ENCODE measurements at regions not wholly inside any gene's neighbourhood (a gene's known extent, or its start where the extent isn't known, plus 50 kb on each side); places are given as distances from the start of the nearest gene placed in this dataset.

GRCh38 chr18:73944715-73945114 lies 202.9 kb downstream of the FBXO15 start:
- 54% methylated on average over 1 of the region's 1 CpG for WGBS
- peak; percentile 70 for DNase-seq (ENCODE audit: extremely low spot score)
- H3K4me1 ChIP-seq = no peaks in the 10 kb centered on the region
- no peaks in the 10 kb centered on the region for H3K27me3 ChIP-seq
- no peak overlapping the region for H3K27ac ChIP-seq (replicated peaks in 1 of 4)
- TF ChIP-seq POLR2A (IDR thresholded peaks at IDR 0.05; ENCODE audit: low read depth) = no peak
- no peak for TF ChIP-seq CTCF (IDR thresholded peaks at IDR 0.05)
- TF ChIP-seq POLR2AphosphoS5 (IDR thresholded peaks at IDR 0.05) = no peak
- no peak for TF ChIP-seq EP300 (IDR thresholded peaks at IDR 0.05)
- peaks cover 0 to 5% (median 0%) of the 10 kb centered on the region in 4 donors for H3K9me3 ChIP-seq
- no peaks in the 10 kb centered on the region for H3K36me3 ChIP-seq
- no peak overlapping the region for H3K4me3 ChIP-seq
- intact Hi-C loops (cut with DNase I) = no loop called here

GRCh38 chr18:73943763-73944162 lies 203.9 kb downstream of the FBXO15 start:
- H3K9me3 ChIP-seq = no peaks in the 10 kb centered on the region
- H3K36me3 ChIP-seq = no peaks in the 10 kb centered on the region
- WGBS = 75% methylated on average over 7 of the region's 9 CpGs
- intact Hi-C loops (cut with DNase I) = no loop called here
- TF ChIP-seq POLR2A (IDR thresholded peaks at IDR 0.05; ENCODE audit: low read depth) (no peak), POLR2AphosphoS5 (IDR thresholded peaks at IDR 0.05) (no peak), CTCF (IDR thresholded peaks at IDR 0.05) (no peak), EP300 (IDR thresholded peaks at IDR 0.05) (no peak)
- H3K4me3 ChIP-seq = no peak overlapping the region
- H3K27ac ChIP-seq (replicated peaks in 1 of 4) = no peak overlapping the region
- H3K27me3 ChIP-seq = no peaks in the 10 kb centered on the region
- peak; percentile 90 for DNase-seq (ENCODE audit: extremely low spot score)
- H3K4me1 ChIP-seq = no peaks in the 10 kb centered on the region

GRCh38 chr18:73942956-73943355 lies 204.7 kb downstream of the FBXO15 start:
- 63% methylated on average over 4 of the region's 4 CpGs for WGBS
- Histone ChIP-seq H3K9me3 (no peaks in the 10 kb centered on the region), H3K36me3 (no peaks in the 10 kb centered on the region), H3K27ac (replicated peaks in 1 of 4) (no peak overlapping the region), H3K4me1 (no peaks in the 10 kb centered on the region), H3K27me3 (no peaks in the 10 kb centered on the region), H3K4me3 (no peak overlapping the region)
- peak; percentile 53 for DNase-seq (ENCODE audit: extremely low spot score)
- TF ChIP-seq EP300 (IDR thresholded peaks at IDR 0.05) (no peak), POLR2AphosphoS5 (IDR thresholded peaks at IDR 0.05) (no peak), POLR2A (IDR thresholded peaks at IDR 0.05; ENCODE audit: low read depth) (no peak), CTCF (IDR thresholded peaks at IDR 0.05) (no peak)
- intact Hi-C loops (cut with DNase I) = no loop called here

GRCh38 chr18:73942081-73942625 lies 205.5 kb downstream of the FBXO15 start:
- Histone ChIP-seq H3K4me1 (no peaks in the 10 kb centered on the region), H3K9me3 (no peaks in the 10 kb centered on the region), H3K27ac (replicated peaks in 1 of 4) (no peak overlapping the region), H3K4me3 (no peak overlapping the region), H3K27me3 (no peaks in the 10 kb centered on the region), H3K36me3 (no peaks in the 10 kb centered on the region)
- TF ChIP-seq POLR2A (IDR thresholded peaks at IDR 0.05; ENCODE audit: low read depth) = no peak
- TF ChIP-seq CTCF (IDR thresholded peaks at IDR 0.05) = no peak
- TF ChIP-seq EP300 (IDR thresholded peaks at IDR 0.05) = no peak
- DNase-seq (ENCODE audit: extremely low spot score) = peak; percentile 90
- intact Hi-C loops (cut with DNase I) = no loop called here
- WGBS = 72% methylated on average over 8 of the region's 8 CpGs

GRCh38 chr18:73940721-73941120 lies 206.9 kb downstream of the FBXO15 start:
- TF ChIP-seq POLR2A (IDR thresholded peaks at IDR 0.05; ENCODE audit: low read depth) (no peak), POLR2AphosphoS5 (IDR thresholded peaks at IDR 0.05) (no peak), CTCF (IDR thresholded peaks at IDR 0.05) (no peak)
- WGBS = 78% methylated on average over 8 of the region's 8 CpGs
- Histone ChIP-seq H3K4me1 (no peaks in the 10 kb centered on the region), H3K36me3 (no peaks in the 10 kb centered on the region), H3K4me3 (no peak overlapping the region), H3K27me3 (no peaks in the 10 kb centered on the region), H3K27ac (replicated peaks in 1 of 4) (no peak overlapping the region), H3K9me3 (no peaks in the 10 kb centered on the region)
- DNase-seq (ENCODE audit: extremely low spot score) = peak; percentile 78
- intact Hi-C loops (cut with DNase I) = no loop called here
